Mesenchymal stem cell (in vitro differentiated cells and primary cell): ENCODE measurements at regions not wholly inside any gene's neighbourhood (a gene's known extent, or its start where the extent isn't known, plus 50 kb on each side); places are given as distances from the start of the nearest gene placed in this dataset.

Source experiments
- DNase-seq: peaks from one replicate; pipeline ENCODE4 v3.0.0-alpha.2; 2013
- H2AFZ ChIP-seq: one replicate; pipeline ENCODE4 v1.6.1; 2013; ENCODE audit warnings: low read depth, mild to moderate bottlenecking, control low read depth, inconsistent platforms, low read length, moderate library complexity
- H2AK5ac ChIP-seq: 2 replicates; pipeline ENCODE4 v1.6.1; 2013; ENCODE audit warnings: low read length, moderate library complexity, mild to moderate bottlenecking, inconsistent platforms; ENCODE audit not compliant: severe bottlenecking
- H2BK120ac ChIP-seq: one replicate; pipeline ENCODE4 v1.6.1; 2013; ENCODE audit warnings: low read depth, mild to moderate bottlenecking, inconsistent platforms, low read length, moderate library complexity
- H2BK12ac ChIP-seq, 2 experiments: one replicate each; pipeline ENCODE4 v1.6.1; 2013; ENCODE audit warnings: inconsistent platforms in 2 of 2, low read length in 2 of 2, mild to moderate bottlenecking in 2 of 2, moderate library complexity in 2 of 2, control low read depth in 1 of 2
- H2BK15ac ChIP-seq: one replicate; pipeline ENCODE4 v1.6.1; 2013; ENCODE audit warnings: mild to moderate bottlenecking, low read depth, inconsistent platforms; ENCODE audit not compliant: poor library complexity, severe bottlenecking
- H2BK5ac ChIP-seq: 2 replicates; pipeline ENCODE4 v1.6.1; 2013; ENCODE audit warnings: low read depth, mild to moderate bottlenecking, low read length, control low read depth, inconsistent platforms; ENCODE audit not compliant: poor library complexity, severe bottlenecking
- H3K14ac ChIP-seq, 2 experiments: one replicate each; pipeline ENCODE4 v1.6.1; 2013; ENCODE audit warnings: inconsistent platforms in 2 of 2, low read length in 2 of 2, control low read depth in 1 of 2, mild to moderate bottlenecking in 1 of 2, moderate library complexity in 1 of 2
- H3K18ac ChIP-seq, 2 experiments: one replicate each; pipeline ENCODE4 v1.6.1; 2013; ENCODE audit warnings: inconsistent platforms in 2 of 2, low read length in 2 of 2, control low read depth in 1 of 2, low read depth in 1 of 2, mild to moderate bottlenecking in 1 of 2
- H3K23ac ChIP-seq, 2 experiments: one replicate each; pipeline ENCODE4 v1.6.1; 2013; ENCODE audit warnings: inconsistent platforms in 2 of 2, low read length in 2 of 2, mild to moderate bottlenecking in 2 of 2, moderate library complexity in 2 of 2, control low read depth in 1 of 2
- H3K27ac ChIP-seq: 2 replicates; pipeline ENCODE4 v1.5.1; 2013; ENCODE audit warnings: mild to moderate bottlenecking, moderate library complexity, low read length, control low read depth, inconsistent platforms; ENCODE audit not compliant: poor library complexity, severe bottlenecking
- H3K27me3 ChIP-seq, 2 experiments: 2 replicates each; pipeline versions ENCODE4 v1.6.1 to v1.7.0; 2013; ENCODE audit warnings: low read length in 2 of 2, mild to moderate bottlenecking in 2 of 2, moderate library complexity in 2 of 2, control low read depth in 1 of 2, inconsistent platforms in 1 of 2; ENCODE audit not compliant: control insufficient read depth in 1 of 2, insufficient read depth in 1 of 2
- H3K36me3 ChIP-seq, 2 experiments: 2 replicates each; pipeline versions ENCODE4 v1.6.1 to v1.7.0; 2013; ENCODE audit warnings: low read length in 2 of 2, control low read depth in 1 of 2, inconsistent platforms in 1 of 2, low read depth in 1 of 2, mild to moderate bottlenecking in 1 of 2; ENCODE audit not compliant: insufficient read depth in 2 of 2, control insufficient read depth in 1 of 2
- H3K4ac ChIP-seq, 2 experiments: one replicate each; pipeline ENCODE4 v1.6.1; 2013; ENCODE audit warnings: inconsistent platforms in 2 of 2, low read length in 2 of 2, mild to moderate bottlenecking in 2 of 2, moderate library complexity in 2 of 2, control low read depth in 1 of 2, low read depth in 1 of 2
- H3K4me1 ChIP-seq: 2 replicates; pipeline ENCODE4 v1.6.1; 2013; ENCODE audit warnings: low read depth, low read length, control low read depth; ENCODE audit not compliant: control insufficient read depth, insufficient read depth
- H3K4me2 ChIP-seq: 2 replicates; pipeline ENCODE4 v1.6.1; 2013; ENCODE audit warnings: low read length, mild to moderate bottlenecking, inconsistent platforms; ENCODE audit not compliant: poor library complexity, severe bottlenecking
- H3K4me3 ChIP-seq, 2 experiments: 2 replicates each; pipeline versions ENCODE4 v1.5.1 to v1.7.0; 2013; ENCODE audit warnings: low read length in 2 of 2, mild to moderate bottlenecking in 2 of 2, control low read depth in 1 of 2, low read depth in 1 of 2; ENCODE audit not compliant: insufficient read depth in 1 of 2
- H3K79me1 ChIP-seq: replicated peaks from 2 replicates; pipeline ENCODE4 v1.6.1; 2013; ENCODE audit warnings: mild to moderate bottlenecking, control low read depth, low read length, inconsistent platforms; ENCODE audit not compliant: poor library complexity, severe bottlenecking
- H3K9ac ChIP-seq: 2 replicates; pipeline ENCODE4 v1.7.0; 2013; ENCODE audit warnings: mild to moderate bottlenecking, low read length, moderate library complexity
- H3K9me3 ChIP-seq: 2 replicates; pipeline ENCODE4 v1.7.0; 2013; ENCODE audit warnings: mild to moderate bottlenecking, low read length; ENCODE audit not compliant: control insufficient read depth
- H4K8ac ChIP-seq: one replicate; pipeline ENCODE4 v1.6.1; 2013; ENCODE audit warnings: inconsistent platforms, mild to moderate bottlenecking, low read length, moderate library complexity
- H4K91ac ChIP-seq: one replicate; pipeline ENCODE4 v1.6.1; 2013; ENCODE audit warnings: mild to moderate bottlenecking, low read length, inconsistent platforms
- WGBS: methylation state at CpG from one replicate; pipeline ENCODE4 v1.1.7; 2013; ENCODE audit warnings: mixed read lengths; 5-methylcytosine and 5-hydroxymethylcytosine counted together

DNA sequence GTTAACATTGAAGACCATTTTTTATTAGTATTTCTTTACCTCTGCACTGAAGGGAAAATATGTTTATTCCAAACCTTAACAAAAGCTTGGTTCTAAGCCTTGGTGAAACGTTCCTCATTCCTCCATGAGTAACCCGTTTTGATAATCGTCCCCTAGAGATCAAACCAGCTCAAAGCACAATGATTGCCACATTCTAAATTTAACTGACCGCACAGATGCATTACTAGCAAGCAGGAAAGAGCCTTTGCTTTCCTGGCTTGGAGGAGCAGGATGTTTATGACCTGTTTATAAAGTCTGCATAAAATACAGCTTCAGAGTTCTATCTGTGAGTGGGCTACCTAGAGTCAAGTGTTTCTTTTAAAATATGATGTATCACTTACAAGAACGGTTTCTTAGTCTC is 193.8 kb downstream of the TMEM114 start:
- Histone ChIP-seq H2AFZ (no peak overlapping the region), H3K9ac (no peak overlapping the region), H3K18ac (no peak overlapping the region), H2BK12ac (no peak overlapping the region), H3K27ac (no peak overlapping the region), H3K4ac (no peak overlapping the region), H3K4me2 (no peak overlapping the region), H4K8ac (no peak overlapping the region), H3K4me3 (no peak overlapping the region), H3K14ac (no peak overlapping the region), H3K27me3 (no peaks in the 10 kb centered on the region), H3K36me3 (no peaks in the 10 kb centered on the region), H3K9me3 (no peaks in the 10 kb centered on the region), H2AK5ac (no peak overlapping the region), H2BK120ac (no peak overlapping the region), H3K4me1 (no peaks in the 10 kb centered on the region), H3K23ac (no peak overlapping the region), H4K91ac (no peak overlapping the region), H3K79me1 (no peaks in the 10 kb centered on the region), H2BK5ac (no peak overlapping the region), H2BK15ac (no peak overlapping the region)
- WGBS, result 60% methylated on average over 5 of the region's 5 CpGs
- no peak for DNase-seq

DNA sequence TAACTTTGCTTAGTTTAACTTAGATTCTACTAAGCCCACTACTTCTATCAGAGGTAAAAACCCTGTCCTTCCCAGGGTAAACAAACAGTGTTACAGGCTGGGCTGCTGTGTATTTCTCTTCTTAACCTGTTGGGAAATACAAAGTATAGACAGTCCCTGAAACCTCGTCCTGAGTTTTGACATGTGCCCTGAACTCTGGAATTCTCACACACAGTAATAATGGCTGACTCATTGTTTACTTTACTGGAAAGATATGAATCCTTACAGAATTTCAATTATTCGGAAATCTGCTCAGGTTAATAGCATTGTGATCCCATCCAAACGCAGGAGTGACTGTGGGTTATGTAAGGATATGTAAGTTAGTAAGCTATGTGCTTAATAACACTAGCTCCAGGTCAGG is 199.1 kb downstream of the TMEM114 start:
- no peaks in the 10 kb centered on the region for H3K36me3 ChIP-seq
- H3K27ac ChIP-seq, result no peak overlapping the region
- H4K8ac ChIP-seq, result no peak overlapping the region
- no peaks in the 10 kb centered on the region for H3K79me1 ChIP-seq
- H3K14ac ChIP-seq, result no peak overlapping the region
- no peak overlapping the region for H3K18ac ChIP-seq
- DNase-seq, result no peak
- H3K4ac ChIP-seq, result no peak overlapping the region
- H3K4me2 ChIP-seq, result no peak overlapping the region
- H2BK12ac ChIP-seq, result no peak overlapping the region
- no peak overlapping the region for H2AFZ ChIP-seq
- H4K91ac ChIP-seq, result no peak overlapping the region
- no peak overlapping the region for H2BK15ac ChIP-seq
- H3K9ac ChIP-seq, result no peak overlapping the region
- no peaks in the 10 kb centered on the region for H3K4me1 ChIP-seq
- H3K27me3 ChIP-seq, result no peaks in the 10 kb centered on the region
- H2BK120ac ChIP-seq, result no peak overlapping the region
- no peak overlapping the region for H2BK5ac ChIP-seq
- no peak overlapping the region for H3K23ac ChIP-seq
- WGBS, result 65% methylated on average over 3 of the region's 3 CpGs
- no peaks in the 10 kb centered on the region for H3K9me3 ChIP-seq
- H3K4me3 ChIP-seq, result no peak overlapping the region
- no peak overlapping the region for H2AK5ac ChIP-seq

DNA sequence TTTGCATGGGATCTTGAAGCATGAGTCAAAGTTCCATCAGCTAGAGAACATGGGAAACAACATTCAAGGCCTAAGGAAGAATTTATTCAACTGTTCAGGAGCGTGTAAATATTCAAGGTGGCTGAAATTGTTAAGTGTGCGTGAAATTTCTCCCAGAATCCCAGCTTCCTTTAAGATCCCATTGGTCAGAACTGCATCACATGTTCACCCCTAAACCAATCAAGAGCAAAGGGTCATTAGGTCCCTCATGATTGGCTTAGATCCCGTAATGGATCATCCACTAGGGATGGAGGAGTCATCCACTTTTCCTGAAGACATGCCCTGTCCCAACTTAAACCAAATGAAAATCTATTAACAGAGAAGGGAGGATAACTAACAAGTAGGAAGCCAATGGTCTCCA is 201.6 kb downstream of the TMEM114 start:
- Histone ChIP-seq H3K4me2 (no peak overlapping the region), H4K8ac (no peak overlapping the region), H3K9ac (no peak overlapping the region), H2BK15ac (no peak overlapping the region), H2AK5ac (no peak overlapping the region), H3K14ac (no peak overlapping the region), H3K9me3 (no peaks in the 10 kb centered on the region), H3K79me1 (no peaks in the 10 kb centered on the region), H2AFZ (no peak overlapping the region), H3K18ac (no peak overlapping the region), H2BK5ac (no peak overlapping the region), H3K4me3 (no peak overlapping the region), H2BK120ac (no peak overlapping the region), H4K91ac (no peak overlapping the region), H3K27ac (no peak overlapping the region), H3K4me1 (no peaks in the 10 kb centered on the region), H3K4ac (no peak overlapping the region), H3K23ac (no peak overlapping the region), H2BK12ac (no peak overlapping the region), H3K36me3 (no peaks in the 10 kb centered on the region), H3K27me3 (no peaks in the 10 kb centered on the region)
- WGBS, result 78% methylated on average over 3 of the region's 3 CpGs
- DNase-seq, result no peak

DNA sequence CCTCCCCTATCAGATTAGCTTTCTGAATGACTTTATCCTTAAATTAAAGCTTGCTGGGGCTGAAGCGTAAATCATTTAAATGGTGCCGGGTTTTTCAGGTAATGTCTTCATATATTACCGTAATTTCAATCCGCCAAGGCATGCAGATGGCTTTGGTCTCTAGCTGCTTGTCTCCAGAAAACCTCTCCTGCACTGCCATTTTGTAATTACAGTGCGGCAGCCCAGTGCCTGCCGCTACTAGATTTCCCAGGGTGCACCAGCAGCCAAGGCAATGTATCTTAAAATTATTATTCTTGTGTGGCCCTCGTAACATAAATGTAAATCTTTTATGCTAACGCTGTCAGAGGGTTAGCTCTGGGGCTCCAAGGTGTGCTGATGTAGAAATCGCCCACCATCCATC is 208.5 kb downstream of the TMEM114 start:
- H3K36me3 ChIP-seq, result no peaks in the 10 kb centered on the region
- no peak overlapping the region for H4K8ac ChIP-seq
- no peaks in the 10 kb centered on the region for H3K27me3 ChIP-seq
- H3K27ac ChIP-seq, result no peak overlapping the region
- no peak overlapping the region for H3K23ac ChIP-seq
- no peak for DNase-seq
- H3K9ac ChIP-seq, result no peak overlapping the region
- no peak overlapping the region for H2BK15ac ChIP-seq
- H2BK120ac ChIP-seq, result no peak overlapping the region
- no peak overlapping the region for H2AK5ac ChIP-seq
- H3K79me1 ChIP-seq, result no peaks in the 10 kb centered on the region
- H4K91ac ChIP-seq, result no peak overlapping the region
- no peak overlapping the region for H3K4ac ChIP-seq
- 89% methylated on average over 9 of the region's 9 CpGs for WGBS
- no peaks in the 10 kb centered on the region for H3K4me1 ChIP-seq
- H3K9me3 ChIP-seq, result peaks cover 8% of the 10 kb centered on the region
- H3K4me2 ChIP-seq, result no peak overlapping the region
- no peak overlapping the region for H3K14ac ChIP-seq
- no peak overlapping the region for H2AFZ ChIP-seq
- no peak overlapping the region for H3K18ac ChIP-seq
- no peak overlapping the region for H3K4me3 ChIP-seq
- H2BK5ac ChIP-seq, result no peak overlapping the region
- H2BK12ac ChIP-seq, result no peak overlapping the region
